ENCODE measurements at regions not wholly inside any gene's neighbourhood (a gene's known extent, or its start where the extent isn't known, plus 50 kb on each side); places are given as distances from the start of the nearest gene placed in this dataset.

- CTCF ChIA-PET, result no interaction called here
- POLR2A ChIA-PET, result no interaction called here
- no peaks in the 10 kb centered on the region for H3K27me3 ChIP-seq (replicated peaks; ENCODE audit: control insufficient read depth, insufficient read depth, low read length)
- no peaks in the 10 kb centered on the region for H3K9me3 Mint-ChIP-seq (ENCODE audit: unreplicated experiment)
- H3K4me1 ChIP-seq, result no peaks in the 10 kb centered on the region
- no peak overlapping the region for H3K4me3 ChIP-seq (ENCODE audit: low read depth, low read length)
- H3K9me3 ChIP-seq, result no peaks in the 10 kb centered on the region
- no peak for DNase-seq
- intact Hi-C loops (cut with micrococcal nuclease; ENCODE audit: unreplicated experiment), result no loop called here
- H3K4me1 Mint-ChIP-seq (ENCODE audit: low read depth, unreplicated experiment), result no peaks in the 10 kb centered on the region
- TF ChIP-seq CTCF (IDR thresholded peaks at IDR 0.05; ENCODE audit: insufficient read depth in 1 of 2, low read depth in 1 of 2, low read length in 1 of 2, severe bottlenecking in 1 of 2, unreplicated experiment in 1 of 2), result no peak
- BruUV-seq (replicated peaks), result no TSS peak
- H3K36me3 Mint-ChIP-seq (ENCODE audit: insufficient read depth, unreplicated experiment), result no peaks in the 10 kb centered on the region
- H3K27me3 Mint-ChIP-seq (ENCODE audit: insufficient read depth, unreplicated experiment), result peaks cover 4% of the 10 kb centered on the region
- H3K36me3 ChIP-seq (ENCODE audit: control insufficient read depth, insufficient read depth, low read length), result no peaks in the 10 kb centered on the region
- H3K27ac Mint-ChIP-seq (ENCODE audit: unreplicated experiment), result no peak overlapping the region
- no peak overlapping the region for H3K4me3 Mint-ChIP-seq (ENCODE audit: unreplicated experiment)
Measured at GRCh38 chr1:193419295-193419694, 232.9 kb upstream of the B3GALT2 start.

- intact Hi-C loops (cut with micrococcal nuclease; ENCODE audit: unreplicated experiment), result no loop called here
- H3K9me3 Mint-ChIP-seq (ENCODE audit: unreplicated experiment), result no peaks in the 10 kb centered on the region
- Histone ChIP-seq H3K36me3 (ENCODE audit: control insufficient read depth, insufficient read depth, low read length) (no peaks in the 10 kb centered on the region), H3K27me3 (replicated peaks; ENCODE audit: control insufficient read depth, insufficient read depth, low read length) (no peaks in the 10 kb centered on the region), H3K4me1 (no peaks in the 10 kb centered on the region), H3K9me3 (no peaks in the 10 kb centered on the region), H3K4me3 (ENCODE audit: low read depth, low read length) (no peak overlapping the region)
- H3K27ac Mint-ChIP-seq (ENCODE audit: unreplicated experiment), result no peak overlapping the region
- POLR2A ChIA-PET, result no interaction called here
- CTCF ChIA-PET, result no interaction called here
- no peaks in the 10 kb centered on the region for H3K36me3 Mint-ChIP-seq (ENCODE audit: insufficient read depth, unreplicated experiment)
- BruUV-seq (replicated peaks), result no TSS peak
- no peak for TF ChIP-seq CTCF (IDR thresholded peaks at IDR 0.05; ENCODE audit: insufficient read depth in 1 of 2, low read depth in 1 of 2, low read length in 1 of 2, severe bottlenecking in 1 of 2, unreplicated experiment in 1 of 2)
- H3K4me1 Mint-ChIP-seq (ENCODE audit: low read depth, unreplicated experiment), result no peaks in the 10 kb centered on the region
- no peak overlapping the region for H3K4me3 Mint-ChIP-seq (ENCODE audit: unreplicated experiment)
- H3K27me3 Mint-ChIP-seq (ENCODE audit: insufficient read depth, unreplicated experiment), result peaks cover 4% of the 10 kb centered on the region
- DNase-seq, result no peak
Measured at GRCh38 chr1:193418745-193419058, 232.3 kb upstream of the B3GALT2 start.

- Mint-ChIP-seq H3K4me3 (ENCODE audit: unreplicated experiment) (no peak overlapping the region), H3K27ac (ENCODE audit: unreplicated experiment) (no peak overlapping the region), H3K4me1 (ENCODE audit: low read depth, unreplicated experiment) (no peaks in the 10 kb centered on the region), H3K9me3 (ENCODE audit: unreplicated experiment) (no peaks in the 10 kb centered on the region), H3K27me3 (ENCODE audit: insufficient read depth, unreplicated experiment) (peaks cover 4% of the 10 kb centered on the region), H3K36me3 (ENCODE audit: insufficient read depth, unreplicated experiment) (no peaks in the 10 kb centered on the region)
- Histone ChIP-seq H3K4me1 (no peaks in the 10 kb centered on the region), H3K4me3 (ENCODE audit: low read depth, low read length) (no peak overlapping the region), H3K27me3 (replicated peaks; ENCODE audit: control insufficient read depth, insufficient read depth, low read length) (no peaks in the 10 kb centered on the region), H3K9me3 (no peaks in the 10 kb centered on the region), H3K36me3 (ENCODE audit: control insufficient read depth, insufficient read depth, low read length) (no peaks in the 10 kb centered on the region)
- POLR2A ChIA-PET, result no interaction called here
- no peak for DNase-seq
- intact Hi-C loops (cut with micrococcal nuclease; ENCODE audit: unreplicated experiment), result no loop called here
- no peak for TF ChIP-seq CTCF (IDR thresholded peaks at IDR 0.05; ENCODE audit: insufficient read depth in 1 of 2, low read depth in 1 of 2, low read length in 1 of 2, severe bottlenecking in 1 of 2, unreplicated experiment in 1 of 2)
- CTCF ChIA-PET, result no interaction called here
- no TSS peak for BruUV-seq (replicated peaks)
Measured at GRCh38 chr1:193417945-193418744, 231.7 kb upstream of the B3GALT2 start.
